ENCODE measurements at regions not wholly inside any gene's neighbourhood (a gene's known extent, or its start where the extent isn't known, plus 50 kb on each side); places are given as distances from the start of the nearest gene placed in this dataset.

- Histone ChIP-seq H2BK5ac (ENCODE audit: low read depth, low read length) (no peak overlapping the region), H3K4me1 (replicated peaks in 1 of 4; ENCODE audit: control insufficient read depth in 3 of 4, insufficient read depth in 4 of 4, low read length in 3 of 4) (peaks cover 0 to 2% (median 0%) of the 10 kb centered on the region in 4 experiments; a peak in 2 of 7 replicates), H4K91ac (replicated peaks; ENCODE audit: insufficient read length, low read length) (no peak overlapping the region), H2BK120ac (replicated peaks; ENCODE audit: low read depth, low read length) (no peak overlapping the region), H3K4ac (replicated peaks; ENCODE audit: insufficient read length, low read depth, low read length) (no peak overlapping the region), H3K4me2 (ENCODE audit: insufficient read depth in 1 of 2, low read depth in 2 of 2, low read length in 2 of 2) (no peak overlapping the region), H3K14ac (ENCODE audit: insufficient read length) (no peak overlapping the region), H3K79me1 (ENCODE audit: low read depth, low read length) (no peaks in the 10 kb centered on the region), H4K5ac (ENCODE audit: insufficient read length, low read depth, low read length) (no peak overlapping the region), H3K23me2 (ENCODE audit: low read depth, low read length) (no peaks in the 10 kb centered on the region), H3K18ac (ENCODE audit: extremely low read depth, low read length) (no peak overlapping the region), H3K4me3 (ENCODE audit: extremely low read depth in 1 of 4, insufficient read depth in 2 of 4, low read depth in 3 of 4, low read length in 4 of 4) (no peak overlapping the region), H2BK20ac (ENCODE audit: low read length) (no peak overlapping the region), H4K20me1 (replicated peaks in 1 of 2; ENCODE audit: control insufficient read depth in 1 of 2, insufficient read depth in 2 of 2, low read length in 2 of 2) (no peaks in the 10 kb centered on the region), H3K56ac (replicated peaks; ENCODE audit: insufficient read length, low read depth, low read length) (no peak overlapping the region), H3K27me3 (replicated peaks in 1 of 4; ENCODE audit: control insufficient read depth in 3 of 4, extremely low read depth in 1 of 4, insufficient read depth in 3 of 4, low read length in 3 of 4) (no peaks in the 10 kb centered on the region), H3K79me2 (ENCODE audit: control insufficient read depth in 1 of 2, insufficient read depth in 2 of 2, low read length in 2 of 2) (no peaks in the 10 kb centered on the region), H3K27ac (ENCODE audit: low read depth, low read length) (no peak overlapping the region), H2AFZ (ENCODE audit: low read length) (no peak overlapping the region), H3K23ac (ENCODE audit: insufficient read length) (no peak overlapping the region), H2BK15ac (ENCODE audit: low read length) (no peak overlapping the region), H4K8ac (ENCODE audit: extremely low read depth, insufficient read depth, low read length) (no peak overlapping the region), H3K36me3 (ENCODE audit: control insufficient read depth in 2 of 4, insufficient read depth in 4 of 4, low read length in 3 of 4) (no peaks in the 10 kb centered on the region), H3K9me3 (ENCODE audit: insufficient read depth in 2 of 2, low read depth in 1 of 2, low read length in 1 of 2) (no peaks in the 10 kb centered on the region), H3K9ac (replicated peaks in 1 of 4; ENCODE audit: extremely low read depth in 1 of 4, low read depth in 3 of 4, low read length in 3 of 4) (no peak overlapping the region), H2BK12ac (ENCODE audit: low read depth, low read length) (no peak overlapping the region), H2AK5ac (ENCODE audit: low read depth, low read length) (no peak overlapping the region)
- POLR2A ChIA-PET (ENCODE audit: partially characterized antibody), result no interaction called here
- no peak for FAIRE-seq
- DNase-seq (ENCODE audit: low read depth in 1 of 2, low spot score in 2 of 2), result no peak
- CTCF ChIA-PET (ENCODE audit: partially characterized antibody), result no interaction called here
- no peak for TF ChIP-seq SRF (IDR thresholded peaks at IDR 0.05; ENCODE audit: low read depth, low read length)
- no peak for TF ChIP-seq TAF1 (IDR thresholded peaks at IDR 0.05; ENCODE audit: low read depth, low read length)
- WGBS, 2 experiments (ENCODE audit: extremely low coverage in 1 of 2, insufficient coverage in 1 of 2, insufficient read length in 1 of 2, insufficient replicate concordance in 2 of 2, low coverage in 1 of 2, low lambda C conversion rate in 2 of 2, missing lambda C conversion rate in 1 of 2), result 89% methylated on average over 3 of the region's 3 CpGs; no CpG with 5 or more reads in 1 of the 2 experiments
Observed at GRCh38 chr16:73510852-73511251, 462.9 kb upstream of the ZFHX3 start.

Data from H1 (cell line).